HG03175 (cell line): ENCODE measurements at regions not wholly inside any gene's neighbourhood (a gene's known extent, or its start where the extent isn't known, plus 50 kb on each side); places are given as distances from the start of the nearest gene placed in this dataset.
"Not testable (repeated sequence)": the region's sequence is repeated elsewhere in the genome, so short reads cannot be mapped to it uniquely, and the experiment has no call there.

Source experiments
- ATAC-seq: cut with Tn5 transposase; IDR thresholded peaks from one replicate; pipeline ENCODE4 v1.9.1; 2021; ENCODE audit warnings: mild to moderate bottlenecking, moderate library complexity; ENCODE audit not compliant: unreplicated experiment

- no peak for ATAC-seq
Observed at GRCh38 chr1:81304187-81304586, 496.5 kb upstream of the ADGRL2 start.

GRCh38 chr1:81299892-81300291, 500.8 kb upstream of the ADGRL2 start:
- ATAC-seq, result no peak

- no peak for ATAC-seq
Observed at GRCh38 chr1:81298266-81298665, 502.5 kb upstream of the ADGRL2 start.

DNA sequence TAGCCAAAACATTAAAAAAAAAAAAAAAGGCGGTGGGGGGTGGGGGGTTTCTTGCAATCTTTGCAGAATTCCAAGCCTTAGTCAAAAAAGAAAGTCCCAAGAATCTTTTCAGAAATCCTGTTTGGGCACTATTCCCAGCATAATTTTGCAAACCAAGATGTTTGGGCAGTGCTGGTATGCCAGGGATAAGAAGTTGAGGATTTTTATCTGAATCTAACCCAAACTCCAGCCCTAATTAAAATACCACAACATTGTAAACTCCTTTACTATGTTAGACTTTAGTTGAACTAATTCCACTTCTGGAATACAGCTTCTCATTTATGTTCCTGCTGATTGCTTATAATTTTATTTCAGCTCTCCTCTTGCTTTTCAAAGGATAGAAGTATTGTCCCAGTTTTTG, 504.1 kb upstream of the ADGRL2 start:
- ATAC-seq, result no peak

DNA sequence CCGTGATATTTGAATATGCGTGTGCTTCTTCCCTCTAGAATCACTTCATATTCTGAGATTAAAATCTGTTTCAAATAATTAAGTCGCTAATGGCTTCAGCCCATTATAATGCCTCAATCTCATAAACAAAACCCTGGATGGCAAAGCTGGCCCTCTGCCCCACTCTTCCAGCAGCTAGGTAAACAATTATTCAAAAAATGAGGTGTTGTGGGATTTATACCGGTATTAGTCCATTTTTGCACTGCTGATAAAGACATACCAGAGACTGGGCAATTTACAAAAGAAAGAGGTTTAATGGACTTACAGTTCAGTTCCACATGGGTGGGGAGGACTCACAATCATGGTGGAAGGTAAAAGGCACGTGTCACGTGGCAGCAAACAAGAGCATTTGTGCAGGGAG, 510.4 kb upstream of the ADGRL2 start:
- no peak for ATAC-seq

GRCh38 chr1:81288689-81289088, 512.0 kb upstream of the ADGRL2 start:
- ATAC-seq, result no peak

DNA sequence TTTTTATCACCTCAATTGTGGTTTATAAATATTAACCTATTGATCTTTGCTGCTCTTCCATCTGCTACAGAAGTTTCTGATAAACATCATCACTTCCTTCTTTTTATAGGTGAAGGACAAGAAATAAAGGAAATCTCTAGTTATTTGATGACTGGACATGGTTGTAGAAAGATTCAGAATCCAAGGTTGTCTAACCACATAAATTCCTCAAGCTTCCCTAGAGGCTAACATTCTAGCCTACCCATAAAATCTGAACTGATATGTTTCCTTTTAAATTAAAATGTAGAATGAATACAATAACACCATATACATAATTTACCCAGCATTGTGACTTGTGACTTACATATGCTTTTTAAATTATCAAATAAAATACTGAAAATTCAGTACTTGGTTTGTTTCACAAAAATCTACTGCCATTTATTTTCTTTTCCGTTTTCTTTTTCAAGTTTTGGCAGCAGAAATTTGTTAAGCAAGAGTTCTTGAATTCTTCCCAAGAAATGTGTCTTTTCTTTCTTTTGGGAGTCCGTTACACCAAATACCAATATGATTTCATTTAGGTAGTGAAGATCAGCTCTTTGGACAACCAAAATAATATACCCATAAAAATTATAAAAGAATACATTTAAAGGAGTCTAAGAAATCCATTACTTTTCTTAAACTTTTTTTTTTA, 513.2 kb upstream of the ADGRL2 start:
- ATAC-seq, result no peak

GRCh38 chr1:81270051-81270450, 530.7 kb upstream of the ADGRL2 start:
- ATAC-seq, result no peak

DNA sequence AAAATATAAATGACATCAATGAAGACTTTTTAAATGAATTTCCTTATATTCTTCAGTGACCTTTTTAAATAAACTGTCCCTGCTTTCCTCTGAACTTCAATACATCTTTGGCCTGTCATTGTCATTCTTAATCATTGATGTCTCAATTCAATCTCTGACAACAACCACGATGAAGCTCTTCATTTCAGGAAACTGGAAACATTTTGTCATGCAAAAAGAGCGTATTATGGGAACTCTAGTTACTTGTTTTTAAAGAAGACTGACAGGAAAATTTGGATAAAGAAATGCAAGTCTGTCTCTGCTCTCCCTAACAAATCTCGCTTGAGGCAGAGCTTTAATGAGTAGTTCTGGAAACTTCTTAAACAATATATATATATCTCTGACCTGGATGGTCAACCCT, 535.8 kb upstream of the ADGRL2 start:
- no peak for ATAC-seq

GRCh38 chr1:81259625-81260411, 540.9 kb upstream of the ADGRL2 start:
- ATAC-seq, result no peak

- no peak for ATAC-seq
Observed at GRCh38 chr1:81254560-81254959, 546.2 kb upstream of the ADGRL2 start.

DNA sequence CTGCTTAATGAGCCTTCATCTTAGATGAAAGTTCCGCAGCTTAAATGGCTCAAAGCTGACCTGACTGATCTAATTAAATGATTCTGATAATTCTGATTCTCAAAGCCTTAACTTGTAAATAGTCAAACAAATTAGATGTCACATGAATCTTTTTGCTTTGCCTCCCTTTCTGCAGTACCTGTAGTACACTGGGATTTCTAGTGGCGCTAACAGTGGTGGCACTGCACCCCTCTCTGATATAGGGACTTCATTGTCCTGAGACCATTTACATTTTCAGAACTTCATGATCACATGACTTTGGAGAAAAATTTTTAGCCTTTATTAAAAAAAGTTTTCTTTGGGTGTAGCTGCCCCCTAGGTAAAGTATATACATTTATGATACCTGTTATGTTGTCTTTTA, 546.7 kb upstream of the ADGRL2 start:
- ATAC-seq, result no peak

- no peak for ATAC-seq
Observed at GRCh38 chr1:81252471-81253151, 548.1 kb upstream of the ADGRL2 start.

GRCh38 chr1:81250825-81251224, 549.9 kb upstream of the ADGRL2 start:
- not testable (repeated sequence) for ATAC-seq

DNA sequence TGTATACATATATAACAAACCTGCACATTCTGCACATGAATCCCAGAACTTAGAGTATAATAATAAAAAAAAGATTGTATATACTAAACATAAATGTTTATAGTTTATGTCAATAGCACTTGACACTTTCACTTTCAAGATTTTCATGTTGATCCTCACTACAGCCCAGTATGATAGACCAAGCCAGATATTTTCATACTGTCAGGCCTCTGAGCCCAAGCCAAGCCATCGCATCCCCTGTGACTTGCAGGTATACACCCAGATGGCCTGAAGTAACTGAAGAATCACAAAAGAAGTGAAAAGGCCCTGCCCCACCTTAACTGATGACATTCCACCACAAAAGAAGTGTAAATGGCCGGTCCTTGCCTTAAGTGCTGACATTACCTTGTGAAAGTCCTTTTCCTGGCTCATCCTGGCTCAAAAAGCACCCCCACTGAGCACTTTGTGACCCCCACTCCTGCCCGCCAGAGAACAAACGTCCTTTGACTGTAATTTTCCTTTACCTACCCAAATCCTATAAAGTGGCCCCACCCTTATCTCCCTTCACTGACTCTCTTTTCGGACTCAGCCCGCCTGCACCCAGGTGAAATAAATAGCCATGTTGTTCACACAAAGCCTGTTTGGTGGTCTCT, 555.5 kb upstream of the ADGRL2 start:
- not testable (repeated sequence) for ATAC-seq

DNA sequence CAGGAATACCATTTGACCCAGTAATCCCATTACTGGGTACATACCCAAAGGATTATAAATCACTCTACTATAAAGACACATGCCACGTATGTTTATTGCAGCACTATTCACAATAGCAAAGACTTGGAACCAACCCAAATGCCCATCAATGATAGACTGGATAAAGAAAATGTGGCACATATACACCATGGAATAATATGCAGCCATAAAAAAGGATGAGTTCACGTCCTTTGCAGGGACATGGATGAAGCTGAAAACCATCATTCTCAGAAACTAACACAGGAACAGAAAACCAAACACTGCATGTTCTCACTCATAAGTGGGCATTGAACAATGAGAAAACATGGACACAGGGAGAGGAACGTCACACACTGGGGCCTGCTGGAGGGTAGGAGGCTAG, 556.1 kb upstream of the ADGRL2 start:
- ATAC-seq, result not testable (repeated sequence)

DNA sequence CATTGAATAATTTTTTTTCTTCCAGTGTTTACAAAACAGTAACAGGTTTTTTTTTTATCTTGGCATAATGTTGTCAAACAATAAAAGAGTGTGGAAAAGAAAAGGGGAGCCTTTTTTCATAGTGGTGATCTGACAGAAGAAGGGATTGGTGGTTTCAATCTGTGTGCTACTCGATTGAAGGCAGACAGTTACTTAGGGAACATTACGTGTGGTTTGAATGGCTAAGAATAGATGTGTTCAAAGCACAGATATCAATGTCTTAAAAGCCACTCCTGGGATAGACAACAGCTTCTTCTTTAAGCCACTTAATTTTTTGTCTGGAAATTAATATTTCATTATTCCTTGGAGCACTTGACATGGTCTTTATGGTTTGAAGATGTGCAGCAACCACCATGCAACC, 558.6 kb upstream of the ADGRL2 start:
- no peak for ATAC-seq

DNA sequence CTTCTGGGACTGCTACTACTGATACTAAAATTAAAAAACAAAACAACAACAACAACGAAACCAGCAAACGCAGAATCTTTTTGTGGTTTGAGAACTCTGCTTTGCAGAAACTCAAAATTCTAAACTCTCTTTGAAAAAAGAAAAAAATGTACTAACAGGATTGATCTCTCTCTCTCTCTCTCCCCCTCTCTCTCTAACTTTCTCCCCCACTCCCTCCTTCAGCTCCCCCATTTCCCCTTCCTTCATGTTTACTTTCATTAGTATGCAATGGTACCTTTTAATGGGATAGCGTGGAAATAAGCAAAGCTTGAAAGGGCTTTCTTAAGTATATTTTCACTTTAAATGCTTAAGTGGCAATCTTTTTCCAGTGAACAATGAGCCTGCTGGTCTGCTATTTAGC, 562.6 kb upstream of the ADGRL2 start:
- no peak for ATAC-seq

DNA sequence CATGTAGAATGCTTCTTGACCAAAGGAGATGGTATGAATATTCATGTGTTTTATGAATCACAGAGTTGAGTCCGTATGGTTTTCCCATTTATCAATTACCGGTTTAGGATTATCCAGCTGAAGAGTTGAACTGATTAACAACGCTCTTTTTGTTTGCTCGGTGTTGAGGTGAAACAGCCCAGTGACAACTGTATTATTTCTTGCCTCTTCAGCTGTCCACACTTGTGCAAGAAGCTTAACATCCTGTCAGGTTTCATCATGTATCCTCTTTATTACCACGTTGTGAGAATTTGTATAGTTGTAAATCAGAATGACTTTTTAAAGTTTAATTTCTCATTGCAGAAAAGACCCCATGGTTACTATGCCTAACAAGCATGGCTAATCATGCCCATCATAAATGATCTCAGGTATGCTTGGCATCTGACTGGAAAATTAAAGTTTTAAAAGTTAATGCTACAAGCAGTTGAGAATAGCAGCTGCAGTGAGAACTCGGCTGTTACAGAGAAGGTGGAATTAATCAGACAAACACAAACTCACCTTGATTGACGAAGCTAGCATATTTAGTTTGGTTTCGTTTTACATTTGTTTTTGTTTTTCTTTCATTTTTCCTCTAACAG, 563.2 kb upstream of the ADGRL2 start:
- no peak for ATAC-seq

- no peak for ATAC-seq
Observed at GRCh38 chr1:81234237-81234636, 566.5 kb upstream of the ADGRL2 start.

DNA sequence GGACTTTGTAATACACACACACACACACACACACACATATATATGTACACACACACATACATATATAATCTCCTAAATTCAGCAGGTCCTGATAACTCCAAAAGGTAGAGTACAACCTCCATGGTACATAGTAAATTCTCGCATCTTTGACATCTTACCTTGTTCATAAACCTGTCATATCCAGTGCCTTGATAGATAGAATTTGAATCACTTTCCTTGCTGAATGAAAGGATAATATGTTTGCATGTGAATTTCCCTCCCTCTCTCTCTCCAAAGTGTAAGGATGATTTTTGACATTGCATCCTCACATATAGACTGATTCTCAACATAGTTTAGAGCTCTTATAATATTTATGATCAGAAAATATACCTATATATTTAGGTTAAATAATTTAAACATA, 567.1 kb upstream of the ADGRL2 start:
- ATAC-seq, result no peak
